ENCODE measurements at regions not wholly inside any gene's neighbourhood (a gene's known extent, or its start where the extent isn't known, plus 50 kb on each side); places are given as distances from the start of the nearest gene placed in this dataset.

GRCh38 chr4:116110713-116111112, 974.7 kb downstream of the TRAM1L1 start:
- CTCF ChIA-PET, result no interaction called here
- no TSS peak for BruUV-seq (replicated peaks)

More at GRCh38 chr4:116110713-116111112, 974.7 kb downstream of the TRAM1L1 start:
- Histone ChIP-seq H3K4me3 (ENCODE audit: insufficient read depth, low read depth, low read length) (no peak overlapping the region), H2BK15ac (ENCODE audit: low read depth, low read length) (no peak overlapping the region), H2BK5ac (ENCODE audit: low read depth, low read length, poor library complexity, severe bottlenecking) (no peak overlapping the region), H3K23ac (ENCODE audit: low read depth, low read length) (no peak overlapping the region), H3K9me1 (ENCODE audit: insufficient read depth, low read length) (no peaks in the 10 kb centered on the region), H3K56ac (ENCODE audit: extremely low read depth, insufficient read depth, low read length) (no peak overlapping the region), H3K4me1 (ENCODE audit: control insufficient read depth, insufficient read depth, low read length) (no peaks in the 10 kb centered on the region), H4K5ac (ENCODE audit: low read depth, low read length) (no peak overlapping the region), H3K18ac (ENCODE audit: low read depth, low read length) (no peak overlapping the region), H2BK20ac (ENCODE audit: low read depth, low read length) (no peak overlapping the region), H3K27ac (ENCODE audit: insufficient read depth, low read length) (no peak overlapping the region), H3K4ac (ENCODE audit: low read depth, low read length) (no peak overlapping the region), H4K91ac (ENCODE audit: insufficient read depth, low read depth, low read length) (no peak overlapping the region), H3K27me3 (ENCODE audit: control insufficient read depth, insufficient read depth, low read length) (no peaks in the 10 kb centered on the region), H3K9me3 (ENCODE audit: control insufficient read depth, insufficient read depth, low read length) (no peaks in the 10 kb centered on the region), H3K79me1 (ENCODE audit: low read depth in 1 of 2, low read length in 2 of 2) (no peaks in the 10 kb centered on the region), H3K14ac (replicated peaks; ENCODE audit: low read depth, low read length) (no peak overlapping the region), H4K20me1 (ENCODE audit: insufficient read depth, low read length) (no peaks in the 10 kb centered on the region), H2AK5ac (ENCODE audit: low read depth, low read length) (no peak overlapping the region), H4K8ac (ENCODE audit: low read depth in 2 of 2, low read length in 2 of 2) (no peak overlapping the region), H2BK120ac (ENCODE audit: low read depth, low read length) (no peak overlapping the region), H3K36me3 (ENCODE audit: control insufficient read depth, insufficient read depth, low read length) (no peaks in the 10 kb centered on the region), H2AK9ac (replicated peaks; ENCODE audit: low read depth, low read length, poor library complexity) (no peak overlapping the region), H3K4me2 (ENCODE audit: low read depth, low read length) (no peak overlapping the region), H3K9ac (ENCODE audit: low read depth, low read length) (no peak overlapping the region), H2AFZ (replicated peaks; ENCODE audit: low read length, poor library complexity) (no peak overlapping the region)
- WGBS, 2 experiments (ENCODE audit: extremely low coverage in 2 of 2, insufficient read length in 1 of 2), result no CpG with 5 or more reads among the region's 3 CpGs
- dilution Hi-C loops (cut with HindIII; ENCODE audit: low sequenced_read_pairs, unreplicated experiment) (no loop called here), in situ Hi-C loops (cut with MboI; ENCODE audit: low sequenced_read_pairs) (no loop called here), intact Hi-C loops (cut with micrococcal nuclease) (no loop called here)
- POLR2A ChIA-PET (ENCODE audit: unreplicated experiment), result no interaction called here
- DNase-seq (no peak), ATAC-seq (ENCODE audit: low read depth) (no peak)
- TF ChIP-seq CTCF (conservative IDR thresholded peaks at IDR 0.05; ENCODE audit: low read depth, low read length), result no peak

Data from IMR-90 (cell line).